H9 (cell line): ENCODE measurements at regions not wholly inside any gene's neighbourhood (a gene's known extent, or its start where the extent isn't known, plus 50 kb on each side); places are given as distances from the start of the nearest gene placed in this dataset.

Experiments used
- DNase-seq: peaks from one replicate; pipeline ENCODE4 v3.0.0-alpha.2; 2017
- H2AFZ ChIP-seq: one replicate; pipeline ENCODE4 v1.6.1; 2013; ENCODE audit warnings: mild to moderate bottlenecking, low read length, control low read depth, moderate library complexity
- H2AK5ac ChIP-seq: 2 replicates; pipeline ENCODE4 v1.6.1; 2013; ENCODE audit warnings: low read length, control low read depth, mixed read lengths; ENCODE audit not compliant: insufficient read length
- H2BK120ac ChIP-seq: one replicate; pipeline ENCODE4 v1.6.1; 2013; ENCODE audit warnings: low read depth, mild to moderate bottlenecking, low read length, control low read depth, inconsistent platforms; ENCODE audit not compliant: poor library complexity, severe bottlenecking
- H2BK12ac ChIP-seq: 2 replicates; pipeline ENCODE4 v1.6.1; 2013; ENCODE audit warnings: low read length, control low read depth, mixed read lengths, low read depth; ENCODE audit not compliant: insufficient read length
- H2BK15ac ChIP-seq: 2 replicates; pipeline ENCODE4 v1.6.1; 2013; ENCODE audit warnings: low read depth, low read length, control low read depth
- H2BK20ac ChIP-seq: one replicate; pipeline ENCODE4 v1.6.1; 2013; ENCODE audit warnings: low read depth, mild to moderate bottlenecking, low read length, control low read depth, inconsistent platforms; ENCODE audit not compliant: poor library complexity, severe bottlenecking
- H2BK5ac ChIP-seq: 2 replicates; pipeline ENCODE4 v1.6.1; 2013; ENCODE audit warnings: low read length, control low read depth, mixed read lengths; ENCODE audit not compliant: insufficient read length
- H3K14ac ChIP-seq: 2 replicates; pipeline ENCODE4 v1.6.1; 2013; ENCODE audit warnings: low read length, control low read depth; ENCODE audit not compliant: insufficient read depth
- H3K18ac ChIP-seq: 2 replicates; pipeline ENCODE4 v1.6.1; 2013; ENCODE audit warnings: low read depth, mild to moderate bottlenecking, mixed read lengths, low read length, control low read depth; ENCODE audit not compliant: insufficient read length
- H3K23ac ChIP-seq: 2 replicates; pipeline ENCODE4 v1.6.1; 2013; ENCODE audit warnings: low read length, control low read depth, mixed read lengths, low read depth; ENCODE audit not compliant: insufficient read length
- H3K23me2 ChIP-seq: 2 replicates; pipeline ENCODE4 v1.6.1; 2013; ENCODE audit warnings: low read depth, mild to moderate bottlenecking, mixed read lengths, low read length, control low read depth; ENCODE audit not compliant: insufficient read length, poor library complexity, severe bottlenecking
- H3K27ac ChIP-seq: 2 replicates; pipeline ENCODE4 v1.5.1; 2013; ENCODE audit warnings: low read length, control low read depth, mixed read lengths, low read depth; ENCODE audit not compliant: insufficient read length
- H3K27me3 ChIP-seq: 2 replicates; pipeline ENCODE4 v1.6.1; 2013; ENCODE audit warnings: low read length, control low read depth, inconsistent platforms; ENCODE audit not compliant: insufficient read depth
- H3K4ac ChIP-seq: 2 replicates; pipeline ENCODE4 v1.6.1; 2013; ENCODE audit warnings: low read depth, mild to moderate bottlenecking, control low read depth, inconsistent platforms, low read length, moderate library complexity
- H3K4me1 ChIP-seq: 2 replicates; pipeline ENCODE4 v1.6.1; 2013; ENCODE audit warnings: low read length, control low read depth, inconsistent platforms; ENCODE audit not compliant: insufficient read depth
- H3K4me2 ChIP-seq: 2 replicates; pipeline ENCODE4 v1.6.1; 2013; ENCODE audit warnings: low read length, control low read depth, mixed read lengths; ENCODE audit not compliant: insufficient read length, insufficient read depth
- H3K56ac ChIP-seq: 2 replicates; pipeline ENCODE4 v1.6.1; 2013; ENCODE audit warnings: low read depth, mild to moderate bottlenecking, mixed read lengths, low read length, control low read depth; ENCODE audit not compliant: insufficient read length
- H3K79me1 ChIP-seq: 2 replicates; pipeline ENCODE4 v1.6.1; 2013; ENCODE audit warnings: low read depth, mild to moderate bottlenecking, moderate library complexity, low read length, control low read depth, inconsistent platforms; ENCODE audit not compliant: insufficient read depth, poor library complexity, severe bottlenecking
- H3K79me2 ChIP-seq: 2 replicates; pipeline ENCODE4 v1.6.1; 2013; ENCODE audit warnings: low read length, control low read depth, inconsistent platforms; ENCODE audit not compliant: insufficient read depth
- H3K9ac ChIP-seq: 2 replicates; pipeline ENCODE4 v1.6.1; 2013; ENCODE audit warnings: low read length, control low read depth, mixed read lengths; ENCODE audit not compliant: insufficient read length; ENCODE audit errors: extremely low read depth
- H3K9me3 ChIP-seq: one replicate; pipeline ENCODE4 v1.6.1; 2013; ENCODE audit warnings: low read depth, low read length, inconsistent platforms; ENCODE audit not compliant: control insufficient read depth
- H3T11ph ChIP-seq: one replicate; pipeline ENCODE4 v1.6.1; 2013; ENCODE audit warnings: mild to moderate bottlenecking, low read length, control low read depth, inconsistent platforms
- H4K20me1 ChIP-seq: one replicate; pipeline ENCODE4 v1.6.1; 2013; ENCODE audit not compliant: control insufficient read depth, insufficient read length, insufficient read depth
- H4K5ac ChIP-seq: 2 replicates; pipeline ENCODE4 v1.6.1; 2013; ENCODE audit warnings: low read depth, mild to moderate bottlenecking, mixed read lengths, low read length, control low read depth; ENCODE audit not compliant: insufficient read length
- H4K8ac ChIP-seq: replicated peaks from 2 replicates; pipeline ENCODE4 v1.6.1; 2013; ENCODE audit warnings: low read length, control low read depth, mixed read lengths, low read depth; ENCODE audit not compliant: insufficient read length
- H4K91ac ChIP-seq: 2 replicates; pipeline ENCODE4 v1.6.1; 2013; ENCODE audit warnings: low read depth, mild to moderate bottlenecking, moderate library complexity, mixed read lengths, low read length, control low read depth; ENCODE audit not compliant: insufficient read length
- H3K27ac Mint-ChIP-seq, 3 experiments: 2 replicates in 2 of 3; 3 replicates in 1 of 3; pipeline ENCODE4 v1.8.0; 2020 to 2021; ENCODE audit warnings: mixed read lengths in 3 of 3, mild to moderate bottlenecking in 1 of 3, moderate library complexity in 1 of 3
- H3K27me3 Mint-ChIP-seq: 2 replicates; pipeline ENCODE4 v1.8.0; 2021; ENCODE audit warnings: low read depth, mild to moderate bottlenecking, moderate library complexity, mixed read lengths
- H3K36me3 Mint-ChIP-seq, 3 experiments: 2 replicates in 2 of 3; 3 replicates in 1 of 3; pipeline ENCODE4 v1.8.0; 2020 to 2021; ENCODE audit warnings: low read depth in 3 of 3, mixed read lengths in 3 of 3; ENCODE audit not compliant: insufficient read depth in 1 of 3
- H3K4me1 Mint-ChIP-seq, 2 experiments: 2 replicates each; pipeline ENCODE4 v1.8.0; 2020; ENCODE audit warnings: mixed read lengths in 2 of 2
- H3K4me3 Mint-ChIP-seq, 2 experiments: 2 replicates in 1 of 2; 3 replicates in 1 of 2; pipeline ENCODE4 v1.8.0; 2020 to 2021; ENCODE audit warnings: mild to moderate bottlenecking in 2 of 2, mixed read lengths in 2 of 2, moderate library complexity in 1 of 2
- H3K9me3 Mint-ChIP-seq, 2 experiments: 2 replicates in 1 of 2; 3 replicates in 1 of 2; pipeline ENCODE4 v1.8.0; 2020; ENCODE audit warnings: mild to moderate bottlenecking in 2 of 2, mixed read lengths in 2 of 2, moderate library complexity in 1 of 2
- TF ChIP-seq, protein P1 (sequence below): fragments of 200-600 bp; sonication (generic); conservative IDR thresholded peaks from 3 replicates; pipeline ENCODE4 v1.8.0; 2021; ENCODE audit warnings: antibody characterized with exemption, mild to moderate bottlenecking

GRCh38 chr4:138400066-138400465 is 157.9 kb upstream of the SLC7A11 start:
- no peak overlapping the region for H2BK15ac ChIP-seq
- H3K23me2 ChIP-seq = no peaks in the 10 kb centered on the region
- Mint-ChIP-seq H3K27ac (no peak overlapping the region), H3K27me3 (peaks cover 16% of the 10 kb centered on the region), H3K9me3 (no peaks in the 10 kb centered on the region), H3K36me3 (no peaks in the 10 kb centered on the region), H3K4me1 (peaks cover 12 to 14% of the 10 kb centered on the region in 2 experiments), H3K4me3 (no peak overlapping the region)
- DNase-seq = no peak
- no peak overlapping the region for H3K56ac ChIP-seq
- no peak overlapping the region for H3K4ac ChIP-seq
- no peaks in the 10 kb centered on the region; the same call in 1 of the 2 replicates for H3K4me1 ChIP-seq
- no peak overlapping the region for H3K23ac ChIP-seq
- H3K9ac ChIP-seq = no peak overlapping the region
- no peaks in the 10 kb centered on the region for H3K79me2 ChIP-seq
- no peak overlapping the region for H4K5ac ChIP-seq
- peak overlapping the region; percentile 76 for H2BK120ac ChIP-seq
- H2AK5ac ChIP-seq = no peak overlapping the region
- no peak overlapping the region for H2AFZ ChIP-seq
- no peak overlapping the region for H3K14ac ChIP-seq
- no peaks in the 10 kb centered on the region for H3K9me3 ChIP-seq
- no peak overlapping the region for H4K91ac ChIP-seq
- no peaks in the 10 kb centered on the region for H3K79me1 ChIP-seq
- TF ChIP-seq, protein P1, sequence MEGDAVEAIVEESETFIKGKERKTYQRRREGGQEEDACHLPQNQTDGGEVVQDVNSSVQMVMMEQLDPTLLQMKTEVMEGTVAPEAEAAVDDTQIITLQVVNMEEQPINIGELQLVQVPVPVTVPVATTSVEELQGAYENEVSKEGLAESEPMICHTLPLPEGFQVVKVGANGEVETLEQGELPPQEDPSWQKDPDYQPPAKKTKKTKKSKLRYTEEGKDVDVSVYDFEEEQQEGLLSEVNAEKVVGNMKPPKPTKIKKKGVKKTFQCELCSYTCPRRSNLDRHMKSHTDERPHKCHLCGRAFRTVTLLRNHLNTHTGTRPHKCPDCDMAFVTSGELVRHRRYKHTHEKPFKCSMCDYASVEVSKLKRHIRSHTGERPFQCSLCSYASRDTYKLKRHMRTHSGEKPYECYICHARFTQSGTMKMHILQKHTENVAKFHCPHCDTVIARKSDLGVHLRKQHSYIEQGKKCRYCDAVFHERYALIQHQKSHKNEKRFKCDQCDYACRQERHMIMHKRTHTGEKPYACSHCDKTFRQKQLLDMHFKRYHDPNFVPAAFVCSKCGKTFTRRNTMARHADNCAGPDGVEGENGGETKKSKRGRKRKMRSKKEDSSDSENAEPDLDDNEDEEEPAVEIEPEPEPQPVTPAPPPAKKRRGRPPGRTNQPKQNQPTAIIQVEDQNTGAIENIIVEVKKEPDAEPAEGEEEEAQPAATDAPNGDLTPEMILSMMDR = no peak
- no peaks in the 10 kb centered on the region for H3K27me3 ChIP-seq
- H2BK5ac ChIP-seq = no peak overlapping the region
- H4K20me1 ChIP-seq = no peaks in the 10 kb centered on the region
- H3K18ac ChIP-seq = no peak overlapping the region
- no peak overlapping the region for H2BK20ac ChIP-seq
- no peak overlapping the region for H3T11ph ChIP-seq
- H3K4me2 ChIP-seq = no peak overlapping the region
- no peak overlapping the region for H3K27ac ChIP-seq
- H4K8ac ChIP-seq = no peak overlapping the region
- no peak overlapping the region for H2BK12ac ChIP-seq
